ENCODE measurements at regions not wholly inside any gene's neighbourhood (a gene's known extent, or its start where the extent isn't known, plus 50 kb on each side); places are given as distances from the start of the nearest gene placed in this dataset.

- TF ChIP-seq POLR2AphosphoS5 (IDR thresholded peaks at IDR 0.05; ENCODE audit: low read depth, low read length) (no peak), SPI1 (IDR thresholded peaks at IDR 0.05; ENCODE audit: low read depth, low read length) (no peak), POLR2A (IDR thresholded peaks at IDR 0.05; ENCODE audit: low read depth, low read length) (no peak), PAX5 (IDR thresholded peaks at IDR 0.05; ENCODE audit: insufficient read depth, low read length, severe bottlenecking) (no peak), TAF1 (IDR thresholded peaks at IDR 0.05; ENCODE audit: low read depth, low read length) (no peak), POU2F2 (IDR thresholded peaks at IDR 0.05; ENCODE audit: low read depth, low read length) (no peak)
Observed at GRCh38 chr1:57704811-57705210, 281.0 kb upstream of the DAB1 start.
